Mesenchymal stem cell (in vitro differentiated cells and primary cell): ENCODE measurements at regions not wholly inside any gene's neighbourhood (a gene's known extent, or its start where the extent isn't known, plus 50 kb on each side); places are given as distances from the start of the nearest gene placed in this dataset.
A peak's percentile ranks its signal among the peaks of the same experiment; 100 is the strongest.

Experiments
- DNase-seq: peaks from one replicate; pipeline ENCODE4 v3.0.0-alpha.2; 2013
- H2AFZ ChIP-seq: one replicate; pipeline ENCODE4 v1.6.1; 2013; ENCODE audit warnings: low read depth, mild to moderate bottlenecking, control low read depth, inconsistent platforms, low read length, moderate library complexity
- H2AK5ac ChIP-seq: 2 replicates; pipeline ENCODE4 v1.6.1; 2013; ENCODE audit warnings: low read length, moderate library complexity, mild to moderate bottlenecking, inconsistent platforms; ENCODE audit not compliant: severe bottlenecking
- H2BK120ac ChIP-seq: one replicate; pipeline ENCODE4 v1.6.1; 2013; ENCODE audit warnings: low read depth, mild to moderate bottlenecking, inconsistent platforms, low read length, moderate library complexity
- H2BK12ac ChIP-seq, 2 experiments: one replicate each; pipeline ENCODE4 v1.6.1; 2013; ENCODE audit warnings: inconsistent platforms in 2 of 2, low read length in 2 of 2, mild to moderate bottlenecking in 2 of 2, moderate library complexity in 2 of 2, control low read depth in 1 of 2
- H2BK15ac ChIP-seq: one replicate; pipeline ENCODE4 v1.6.1; 2013; ENCODE audit warnings: mild to moderate bottlenecking, low read depth, inconsistent platforms; ENCODE audit not compliant: poor library complexity, severe bottlenecking
- H2BK5ac ChIP-seq: 2 replicates; pipeline ENCODE4 v1.6.1; 2013; ENCODE audit warnings: low read depth, mild to moderate bottlenecking, low read length, control low read depth, inconsistent platforms; ENCODE audit not compliant: poor library complexity, severe bottlenecking
- H3K14ac ChIP-seq, 2 experiments: one replicate each; pipeline ENCODE4 v1.6.1; 2013; ENCODE audit warnings: inconsistent platforms in 2 of 2, low read length in 2 of 2, control low read depth in 1 of 2, mild to moderate bottlenecking in 1 of 2, moderate library complexity in 1 of 2
- H3K18ac ChIP-seq, 2 experiments: one replicate each; pipeline ENCODE4 v1.6.1; 2013; ENCODE audit warnings: inconsistent platforms in 2 of 2, low read length in 2 of 2, control low read depth in 1 of 2, low read depth in 1 of 2, mild to moderate bottlenecking in 1 of 2
- H3K23ac ChIP-seq, 2 experiments: one replicate each; pipeline ENCODE4 v1.6.1; 2013; ENCODE audit warnings: inconsistent platforms in 2 of 2, low read length in 2 of 2, mild to moderate bottlenecking in 2 of 2, moderate library complexity in 2 of 2, control low read depth in 1 of 2
- H3K27ac ChIP-seq: 2 replicates; pipeline ENCODE4 v1.5.1; 2013; ENCODE audit warnings: mild to moderate bottlenecking, moderate library complexity, low read length, control low read depth, inconsistent platforms; ENCODE audit not compliant: poor library complexity, severe bottlenecking
- H3K27me3 ChIP-seq, 2 experiments: 2 replicates each; pipeline versions ENCODE4 v1.6.1 to v1.7.0; 2013; ENCODE audit warnings: low read length in 2 of 2, mild to moderate bottlenecking in 2 of 2, moderate library complexity in 2 of 2, control low read depth in 1 of 2, inconsistent platforms in 1 of 2; ENCODE audit not compliant: control insufficient read depth in 1 of 2, insufficient read depth in 1 of 2
- H3K36me3 ChIP-seq, 2 experiments: 2 replicates each; pipeline versions ENCODE4 v1.6.1 to v1.7.0; 2013; ENCODE audit warnings: low read length in 2 of 2, control low read depth in 1 of 2, inconsistent platforms in 1 of 2, low read depth in 1 of 2, mild to moderate bottlenecking in 1 of 2; ENCODE audit not compliant: insufficient read depth in 2 of 2, control insufficient read depth in 1 of 2
- H3K4ac ChIP-seq, 2 experiments: one replicate each; pipeline ENCODE4 v1.6.1; 2013; ENCODE audit warnings: inconsistent platforms in 2 of 2, low read length in 2 of 2, mild to moderate bottlenecking in 2 of 2, moderate library complexity in 2 of 2, control low read depth in 1 of 2, low read depth in 1 of 2
- H3K4me1 ChIP-seq: 2 replicates; pipeline ENCODE4 v1.6.1; 2013; ENCODE audit warnings: low read depth, low read length, control low read depth; ENCODE audit not compliant: control insufficient read depth, insufficient read depth
- H3K4me2 ChIP-seq: 2 replicates; pipeline ENCODE4 v1.6.1; 2013; ENCODE audit warnings: low read length, mild to moderate bottlenecking, inconsistent platforms; ENCODE audit not compliant: poor library complexity, severe bottlenecking
- H3K4me3 ChIP-seq, 2 experiments: 2 replicates each; pipeline versions ENCODE4 v1.5.1 to v1.7.0; 2013; ENCODE audit warnings: low read length in 2 of 2, mild to moderate bottlenecking in 2 of 2, control low read depth in 1 of 2, low read depth in 1 of 2; ENCODE audit not compliant: insufficient read depth in 1 of 2
- H3K79me1 ChIP-seq: replicated peaks from 2 replicates; pipeline ENCODE4 v1.6.1; 2013; ENCODE audit warnings: mild to moderate bottlenecking, control low read depth, low read length, inconsistent platforms; ENCODE audit not compliant: poor library complexity, severe bottlenecking
- H3K9ac ChIP-seq: 2 replicates; pipeline ENCODE4 v1.7.0; 2013; ENCODE audit warnings: mild to moderate bottlenecking, low read length, moderate library complexity
- H3K9me3 ChIP-seq: 2 replicates; pipeline ENCODE4 v1.7.0; 2013; ENCODE audit warnings: mild to moderate bottlenecking, low read length; ENCODE audit not compliant: control insufficient read depth
- H4K8ac ChIP-seq: one replicate; pipeline ENCODE4 v1.6.1; 2013; ENCODE audit warnings: inconsistent platforms, mild to moderate bottlenecking, low read length, moderate library complexity
- H4K91ac ChIP-seq: one replicate; pipeline ENCODE4 v1.6.1; 2013; ENCODE audit warnings: mild to moderate bottlenecking, low read length, inconsistent platforms
- WGBS: methylation state at CpG from one replicate; pipeline ENCODE4 v1.1.7; 2013; ENCODE audit warnings: mixed read lengths; 5-methylcytosine and 5-hydroxymethylcytosine counted together

GRCh38 chr21:29470397-29470796, 171.7 kb downstream of the BACH1 start:
- WGBS, result 57% methylated on average over 2 of the region's 2 CpGs

GRCh38 chr21:29473808-29474207, 175.1 kb downstream of the BACH1 start:
- Histone ChIP-seq H2BK15ac (no peak overlapping the region), H3K4me1 (peaks cover 5% of the 10 kb centered on the region), H3K9ac (no peak overlapping the region), H2BK12ac (no peak overlapping the region), H3K9me3 (no peaks in the 10 kb centered on the region), H3K14ac (no peak overlapping the region), H3K4me2 (no peak overlapping the region), H3K18ac (no peak overlapping the region), H3K23ac (no peak overlapping the region), H3K27me3 (no peaks in the 10 kb centered on the region), H3K79me1 (peaks cover 3% of the 10 kb centered on the region), H2BK120ac (no peak overlapping the region), H2AK5ac (no peak overlapping the region), H2AFZ (no peak overlapping the region), H3K4me3 (no peak overlapping the region), H2BK5ac (no peak overlapping the region), H3K4ac (no peak overlapping the region), H3K36me3 (no peaks in the 10 kb centered on the region), H4K8ac (no peak overlapping the region), H4K91ac (no peak overlapping the region), H3K27ac (no peak overlapping the region)
- WGBS, result 97% methylated on average over 2 of the region's 2 CpGs
- DNase-seq, result no peak

More at GRCh38 chr21:29470397-29470796, 171.7 kb downstream of the BACH1 start:
- Histone ChIP-seq H3K14ac (no peak overlapping the region), H3K23ac (no peak overlapping the region), H4K8ac (no peak overlapping the region), H4K91ac (no peak overlapping the region), H2AFZ (no peak overlapping the region), H3K4ac (no peak overlapping the region), H3K18ac (peak overlapping the region in 1 of 2 experiments; percentile 19), H3K9ac (no peak overlapping the region), H3K9me3 (no peaks in the 10 kb centered on the region), H3K4me2 (no peak overlapping the region), H3K4me1 (no peaks in the 10 kb centered on the region), H3K27me3 (no peaks in the 10 kb centered on the region), H2BK12ac (no peak overlapping the region), H3K36me3 (peaks cover 0 to 7% of the 10 kb centered on the region in 2 experiments), H2AK5ac (no peak overlapping the region), H3K4me3 (no peak overlapping the region), H2BK120ac (no peak overlapping the region), H2BK15ac (no peak overlapping the region), H2BK5ac (no peak overlapping the region), H3K79me1 (no peaks in the 10 kb centered on the region), H3K27ac (no peak overlapping the region)
- DNase-seq, result peak; percentile 14

GRCh38 chr21:29475329-29475728, 176.6 kb downstream of the BACH1 start:
- peaks cover 3% of the 10 kb centered on the region for H3K79me1 ChIP-seq
- no peak overlapping the region for H2BK5ac ChIP-seq
- no peak overlapping the region for H3K23ac ChIP-seq
- no peaks in the 10 kb centered on the region for H3K9me3 ChIP-seq
- H3K18ac ChIP-seq, result no peak overlapping the region
- H3K4me3 ChIP-seq, result no peak overlapping the region
- H3K4me2 ChIP-seq, result no peak overlapping the region
- H2AK5ac ChIP-seq, result no peak overlapping the region
- no peak overlapping the region for H3K4ac ChIP-seq
- no peak overlapping the region for H4K91ac ChIP-seq
- no CpG with 5 or more reads among the region's 2 CpGs for WGBS
- no peaks in the 10 kb centered on the region for H3K36me3 ChIP-seq
- no peak overlapping the region for H3K14ac ChIP-seq
- H2BK120ac ChIP-seq, result no peak overlapping the region
- H3K27me3 ChIP-seq, result no peaks in the 10 kb centered on the region
- no peak overlapping the region for H3K27ac ChIP-seq
- no peak overlapping the region for H2AFZ ChIP-seq
- no peak overlapping the region for H2BK15ac ChIP-seq
- DNase-seq, result no peak
- H3K4me1 ChIP-seq, result peaks cover 5% of the 10 kb centered on the region
- H4K8ac ChIP-seq, result no peak overlapping the region
- no peak overlapping the region for H2BK12ac ChIP-seq
- no peak overlapping the region for H3K9ac ChIP-seq

DNA sequence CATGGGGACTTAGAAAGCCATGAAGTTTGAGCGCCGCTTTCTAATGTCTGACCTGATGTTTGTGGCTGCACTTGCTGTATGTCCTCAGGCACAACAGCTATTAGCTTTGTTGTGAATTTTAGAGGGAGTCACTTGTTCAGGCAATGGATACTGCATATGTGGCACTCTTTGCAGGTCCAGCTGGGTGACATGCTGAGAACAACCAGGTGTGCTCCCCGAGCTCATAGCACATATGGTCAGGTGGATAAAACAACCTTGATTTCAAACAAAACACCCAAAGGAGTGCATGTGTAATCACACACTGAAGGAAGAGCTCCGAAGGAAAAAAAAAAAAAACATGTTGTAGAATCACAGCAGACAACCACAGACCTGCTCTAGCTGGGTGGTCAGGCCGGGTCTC, 178.6 kb downstream of the BACH1 start:
- Histone ChIP-seq H3K27ac (peak overlapping the region; percentile 20), H2BK12ac (no peak overlapping the region), H3K4me1 (peaks cover 5% of the 10 kb centered on the region), H3K4ac (no peak overlapping the region), H4K8ac (no peak overlapping the region), H3K23ac (no peak overlapping the region), H2BK15ac (no peak overlapping the region), H3K79me1 (peaks cover 3% of the 10 kb centered on the region), H3K27me3 (no peaks in the 10 kb centered on the region), H3K4me2 (no peak overlapping the region), H3K14ac (no peak overlapping the region), H2AK5ac (no peak overlapping the region), H4K91ac (no peak overlapping the region), H3K4me3 (peak overlapping the region in 1 of 2 experiments; percentile 9), H3K18ac (no peak overlapping the region), H3K9me3 (no peaks in the 10 kb centered on the region), H2AFZ (no peak overlapping the region), H2BK5ac (no peak overlapping the region), H2BK120ac (no peak overlapping the region), H3K36me3 (no peaks in the 10 kb centered on the region), H3K9ac (peak overlapping the region; percentile 80)
- DNase-seq, result no peak
- WGBS, result 96% methylated on average over 5 of the region's 5 CpGs
